GM21825 (cell line): ENCODE measurements at regions not wholly inside any gene's neighbourhood (a gene's known extent, or its start where the extent isn't known, plus 50 kb on each side); places are given as distances from the start of the nearest gene placed in this dataset.
A peak's percentile ranks its signal among the peaks of the same experiment; 100 is the strongest.

Experiments
- ATAC-seq: cut with Tn5 transposase; IDR thresholded peaks from one replicate; pipeline ENCODE4 v1.9.1; 2021; ENCODE audit warnings: mild to moderate bottlenecking, moderate library complexity; ENCODE audit not compliant: unreplicated experiment

DNA sequence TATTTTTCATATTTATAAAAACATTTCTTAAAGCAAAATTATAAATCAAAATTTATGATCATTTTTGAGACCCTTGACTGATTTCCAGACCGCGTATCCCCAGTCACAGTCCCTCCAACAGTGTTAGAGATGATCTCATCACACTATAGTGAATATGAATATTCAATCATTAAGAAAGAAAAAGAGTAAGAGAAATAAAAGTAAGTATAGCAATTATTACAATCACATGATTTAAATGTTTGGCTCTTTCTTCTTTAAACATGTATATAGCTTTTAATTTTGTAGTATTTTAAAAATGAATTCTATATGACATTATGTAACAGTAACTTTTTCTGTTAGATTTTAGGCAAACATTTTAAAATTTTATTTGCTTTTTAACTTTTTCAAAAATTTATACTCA, 438.3 kb downstream of the RFPL4B start:
- ATAC-seq: no peak

DNA sequence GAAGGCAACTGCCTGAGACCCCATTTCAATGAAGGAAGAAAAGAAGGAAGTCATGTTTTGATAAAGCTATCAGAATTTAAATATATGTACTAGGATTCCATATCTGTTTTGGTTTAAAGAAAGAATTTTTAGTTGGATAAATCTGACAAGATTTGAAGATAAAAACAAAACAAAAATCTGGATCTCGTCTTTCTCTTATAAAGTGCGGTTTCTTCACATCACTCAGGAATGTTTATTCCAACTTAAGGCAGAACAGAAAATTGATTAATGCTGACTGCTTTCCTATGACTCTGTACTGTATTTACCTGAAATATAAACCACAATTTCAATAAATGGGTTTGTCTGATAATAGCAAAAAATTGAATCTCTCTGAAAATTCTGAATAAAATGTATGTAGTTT, 439.7 kb downstream of the RFPL4B start:
- ATAC-seq: no peak

DNA sequence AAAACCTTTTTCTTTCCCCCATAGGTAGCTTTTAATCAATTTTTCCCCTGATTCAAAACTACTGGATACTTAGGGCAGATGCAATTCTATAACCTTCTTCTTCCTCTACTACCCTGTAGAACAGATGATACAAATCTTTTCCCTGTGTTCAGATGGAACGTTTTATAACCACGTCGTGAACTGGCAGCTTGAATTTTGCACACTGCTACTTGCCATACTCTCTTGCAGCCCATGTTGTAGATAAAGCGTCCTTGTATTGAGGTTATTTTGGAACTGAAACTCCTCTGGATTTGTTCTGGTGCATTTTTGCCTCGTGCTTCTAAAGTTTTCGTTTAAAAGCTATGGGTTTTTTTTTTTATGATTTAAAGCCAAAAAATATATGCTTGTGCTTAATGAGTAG, 440.2 kb downstream of the RFPL4B start:
- no peak for ATAC-seq

DNA sequence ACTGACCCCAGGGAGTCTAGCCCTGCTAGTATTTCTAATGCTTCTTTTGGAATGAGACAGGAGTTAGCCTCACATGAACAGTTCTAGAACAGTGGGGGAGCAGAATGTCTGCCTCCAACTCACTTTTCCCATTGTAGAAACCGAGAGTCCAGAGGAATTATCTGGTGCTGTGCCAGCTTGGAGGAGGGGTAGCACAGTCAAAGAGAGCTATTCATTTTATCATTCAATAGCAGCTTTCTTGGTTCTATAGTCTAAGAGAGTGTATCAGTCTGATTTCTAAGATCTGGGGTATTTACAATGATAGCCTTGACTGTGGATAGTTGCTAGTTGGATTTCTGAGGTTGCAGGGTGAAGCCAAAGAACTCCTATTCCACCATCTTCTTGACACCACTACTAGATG, 448.2 kb downstream of the RFPL4B start:
- no peak for ATAC-seq

DNA sequence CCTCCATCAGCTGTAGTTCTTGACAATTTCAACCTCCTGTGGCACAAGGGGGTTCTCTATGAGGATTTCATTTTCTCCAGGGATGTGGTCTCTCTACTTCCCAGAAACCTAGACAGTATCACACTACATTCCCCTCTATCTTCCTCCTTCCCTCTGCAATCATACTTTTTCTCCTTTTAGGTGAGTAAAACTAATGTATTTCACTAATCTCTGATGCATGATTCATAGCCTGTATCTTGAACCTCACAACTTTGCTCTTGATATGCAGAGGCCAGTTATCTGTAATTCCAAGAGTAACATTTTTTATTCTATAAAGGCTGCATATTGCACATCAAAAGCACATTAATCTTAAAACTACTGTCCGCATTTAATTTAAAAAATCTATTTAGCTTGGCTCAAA, 449.6 kb downstream of the RFPL4B start:
- no peak for ATAC-seq

DNA sequence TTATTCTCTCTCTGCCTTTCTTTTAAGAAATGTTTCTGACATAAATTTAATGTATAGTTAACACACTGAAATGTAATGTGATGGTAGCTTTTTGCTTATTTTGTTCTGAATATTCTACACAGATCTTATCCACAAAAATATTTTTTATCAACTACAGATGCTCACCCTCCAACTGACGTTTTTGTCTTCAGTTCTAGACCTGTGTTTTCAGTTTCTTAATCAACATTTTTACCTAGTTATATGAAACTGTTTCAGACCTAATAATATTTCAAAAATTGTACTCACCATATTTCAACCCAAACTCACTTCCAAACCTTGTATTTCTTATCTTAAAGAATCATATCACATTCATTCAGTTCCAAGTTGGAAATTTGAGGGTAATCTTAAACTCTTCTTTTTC, 452.8 kb downstream of the RFPL4B start:
- ATAC-seq: no peak

DNA sequence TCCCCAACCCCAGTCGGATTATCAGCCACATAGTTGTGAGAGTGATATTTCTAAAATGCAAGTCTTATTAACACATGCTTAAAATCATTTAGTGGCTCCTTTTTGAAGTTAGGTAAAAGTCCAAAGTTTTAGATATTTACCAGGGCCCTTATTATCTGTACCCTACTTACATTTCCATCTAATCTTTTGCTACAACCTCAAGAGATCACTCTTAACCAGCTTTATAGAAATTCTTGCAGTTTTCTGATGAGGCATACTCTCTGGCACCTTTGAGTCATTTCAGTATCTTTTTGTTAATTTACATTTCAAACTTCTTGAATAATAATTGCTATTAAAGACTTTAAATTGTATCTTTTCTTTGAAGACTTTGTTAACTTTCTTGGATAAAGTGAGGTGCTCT, 453.3 kb downstream of the RFPL4B start:
- no peak for ATAC-seq

DNA sequence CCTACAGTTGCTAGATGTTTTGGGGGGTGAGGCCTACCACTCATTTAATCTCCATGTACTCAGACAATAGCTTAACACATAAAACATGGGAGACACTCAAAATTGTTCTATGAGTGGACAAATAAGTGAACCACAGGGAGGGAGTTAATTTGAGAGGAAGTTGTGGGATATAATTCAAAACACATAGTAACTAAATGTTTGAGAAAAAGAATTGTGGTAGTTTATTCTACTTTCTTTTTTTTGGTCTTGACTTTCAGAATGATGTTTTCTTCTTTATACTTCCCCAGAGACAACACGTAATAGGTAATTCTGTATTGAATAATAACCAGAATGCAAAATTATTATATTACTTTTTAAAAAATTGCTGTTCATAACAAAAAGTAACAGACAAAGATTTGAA, 453.8 kb downstream of the RFPL4B start:
- ATAC-seq: no peak

DNA sequence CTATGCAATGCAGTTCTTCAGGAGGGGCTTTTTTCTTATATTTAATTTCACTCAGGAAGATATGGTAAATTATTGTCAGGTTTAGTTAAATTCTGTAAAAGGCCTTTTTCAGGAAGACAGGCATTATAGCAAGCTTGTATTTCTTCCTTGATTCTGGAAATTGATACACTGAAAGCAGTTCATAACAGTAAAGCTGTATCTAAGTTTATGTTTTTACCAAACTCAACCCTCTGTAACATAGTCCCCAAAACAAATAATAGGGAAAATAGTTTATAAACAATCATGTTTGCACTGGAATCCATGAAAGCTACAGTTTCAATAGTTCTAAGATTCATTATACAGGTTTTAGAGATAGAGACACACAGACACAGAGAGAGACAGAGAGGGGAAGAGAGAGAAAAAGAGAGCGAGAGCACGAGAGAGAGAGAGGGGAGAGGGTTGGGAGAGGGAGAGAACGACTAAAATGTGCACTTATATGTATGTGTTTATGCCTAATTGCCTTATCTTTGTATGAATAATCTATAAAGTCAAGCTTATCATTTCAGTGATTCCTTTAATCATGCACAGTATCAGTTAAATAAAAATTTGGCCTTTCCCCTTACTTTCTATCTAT, 454.4 kb downstream of the RFPL4B start:
- no peak for ATAC-seq

DNA sequence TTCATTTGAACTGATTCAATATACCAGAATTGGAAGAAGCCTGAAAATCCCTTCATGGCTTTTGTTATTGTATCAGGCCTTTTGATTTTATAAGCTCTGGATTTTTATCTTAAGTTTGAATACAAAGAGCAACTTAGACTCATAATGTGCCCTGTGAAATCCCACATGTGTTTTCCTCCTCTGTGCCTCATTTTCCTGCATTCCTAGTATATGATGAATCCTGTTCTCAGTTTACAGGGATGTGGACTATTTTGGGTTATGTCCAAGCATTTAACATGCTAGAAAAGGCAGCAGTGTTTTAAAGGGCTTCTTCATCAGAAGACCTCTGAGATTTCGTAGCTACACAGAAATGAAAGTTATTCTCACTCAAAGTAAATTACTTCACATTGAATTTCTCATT, 455.0 kb downstream of the RFPL4B start:
- ATAC-seq: no peak

DNA sequence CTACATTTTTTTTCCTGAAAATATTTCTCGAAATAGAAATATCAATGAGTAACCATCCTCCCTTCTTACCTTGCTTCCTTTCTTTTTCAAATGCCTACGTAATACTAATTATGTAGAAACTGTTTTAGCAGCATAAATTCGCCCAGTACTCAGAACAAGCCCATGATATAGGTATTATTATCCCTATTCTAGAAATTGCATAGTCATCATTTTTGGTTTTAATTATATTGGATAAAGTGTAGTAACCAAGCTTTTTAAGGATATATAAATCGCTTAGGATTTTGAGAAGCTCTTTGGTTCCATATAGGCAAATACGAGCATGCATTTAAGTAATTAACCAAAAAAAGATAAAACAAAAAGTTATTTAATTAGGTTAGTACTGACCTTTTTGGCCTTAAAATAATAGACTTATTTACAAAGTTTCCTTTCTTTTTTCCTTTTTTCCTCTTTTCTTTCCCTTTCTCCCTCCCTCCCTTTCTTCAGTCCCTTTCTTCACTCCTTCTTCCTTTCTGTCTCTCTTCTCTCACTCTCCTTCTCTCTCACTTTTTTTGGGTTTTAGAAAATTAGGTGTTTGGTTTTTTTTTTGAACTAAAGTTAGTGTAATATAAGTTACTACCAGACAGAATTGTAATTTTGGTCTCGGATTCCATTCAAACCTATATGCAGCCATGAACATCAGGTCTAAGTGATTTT, 457.7 kb downstream of the RFPL4B start:
- no peak for ATAC-seq

DNA sequence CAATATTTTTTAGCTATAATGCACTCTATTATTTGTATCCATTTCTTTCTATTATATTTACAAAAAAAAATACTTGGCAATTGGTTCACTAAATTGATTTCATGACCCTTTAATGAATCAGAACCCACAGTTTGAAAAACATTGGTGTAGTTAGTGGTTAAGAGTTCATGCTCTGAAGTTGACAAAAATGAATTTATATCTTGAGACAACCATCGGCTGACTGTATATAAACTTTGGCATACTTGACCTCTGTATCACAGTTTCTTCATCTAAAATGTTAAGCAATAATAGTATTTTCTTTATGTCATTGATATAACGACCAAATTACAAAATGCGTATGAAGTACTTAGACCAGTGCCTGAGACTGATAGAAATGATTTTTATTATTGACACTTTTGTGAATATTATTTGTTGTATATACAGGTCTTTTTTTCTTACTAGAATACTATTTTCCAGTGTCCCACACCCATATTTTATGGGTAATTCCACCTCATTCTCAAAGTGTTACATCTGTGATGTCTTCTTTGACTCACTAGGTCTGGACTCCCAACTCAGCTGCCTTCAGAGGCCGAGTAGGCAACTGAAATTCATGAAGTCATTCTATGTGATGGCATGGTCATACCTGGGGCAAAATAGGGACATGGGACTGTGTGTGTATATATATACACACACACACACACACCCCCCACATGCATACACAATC, 459.2 kb downstream of the RFPL4B start:
- no peak for ATAC-seq

DNA sequence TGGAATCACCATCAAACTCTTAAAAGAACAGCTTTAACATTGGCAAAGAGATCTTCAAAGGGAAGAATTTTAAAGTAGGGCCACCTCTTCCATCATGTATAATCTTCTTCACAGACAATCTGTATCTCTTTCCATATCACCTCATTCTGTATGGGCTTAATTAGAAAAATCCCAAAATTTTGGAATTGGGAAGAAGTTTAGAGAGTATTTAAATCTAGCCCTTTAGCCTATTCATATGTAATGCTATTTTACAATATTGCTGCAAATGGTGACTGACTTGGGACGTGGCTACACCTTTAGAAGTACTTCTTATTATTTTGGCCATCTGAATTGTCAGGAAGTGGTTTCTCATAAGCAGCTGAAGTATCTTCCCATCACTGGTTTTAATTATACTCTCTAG, 474.3 kb downstream of the RFPL4B start:
- no peak for ATAC-seq

DNA sequence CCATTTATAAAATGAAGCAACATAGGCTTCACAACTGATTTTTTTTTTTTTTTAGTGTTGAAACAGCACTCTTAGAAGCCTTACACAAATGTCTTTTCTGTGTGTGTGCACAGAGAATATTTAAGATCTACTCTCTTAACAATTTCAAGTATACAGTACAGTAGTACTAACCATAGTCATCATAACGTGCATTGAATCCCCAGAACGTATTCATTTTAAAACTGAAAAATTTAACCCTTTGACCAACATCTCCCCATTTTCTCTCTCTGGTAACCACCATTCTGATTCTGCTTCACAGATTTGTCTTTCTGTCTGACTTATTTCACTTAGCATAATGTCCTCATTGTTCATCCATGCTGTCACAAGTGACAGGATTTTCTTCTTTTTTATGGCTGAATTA, 475.6 kb downstream of the RFPL4B start:
- no peak for ATAC-seq

DNA sequence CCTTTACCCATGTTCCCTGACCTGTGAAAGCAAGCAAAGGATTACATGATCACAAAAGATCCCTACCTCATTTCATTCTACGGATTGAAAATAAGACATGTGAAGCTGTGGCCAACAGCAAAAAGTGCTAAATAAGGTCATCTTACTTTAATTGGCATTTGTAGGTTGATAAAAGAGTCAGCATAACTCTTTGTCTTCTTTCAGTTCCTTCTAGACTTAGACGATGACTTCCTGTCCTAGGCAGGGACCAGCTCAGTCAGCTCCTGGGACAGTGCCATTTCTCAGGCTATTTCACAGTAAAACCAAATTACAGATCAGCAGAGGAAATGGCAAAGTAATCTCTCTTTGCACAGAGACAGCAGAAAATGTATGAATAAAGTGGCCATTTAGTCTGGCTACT, 480.7 kb downstream of the RFPL4B start:
- peak; percentile 85 for ATAC-seq

DNA sequence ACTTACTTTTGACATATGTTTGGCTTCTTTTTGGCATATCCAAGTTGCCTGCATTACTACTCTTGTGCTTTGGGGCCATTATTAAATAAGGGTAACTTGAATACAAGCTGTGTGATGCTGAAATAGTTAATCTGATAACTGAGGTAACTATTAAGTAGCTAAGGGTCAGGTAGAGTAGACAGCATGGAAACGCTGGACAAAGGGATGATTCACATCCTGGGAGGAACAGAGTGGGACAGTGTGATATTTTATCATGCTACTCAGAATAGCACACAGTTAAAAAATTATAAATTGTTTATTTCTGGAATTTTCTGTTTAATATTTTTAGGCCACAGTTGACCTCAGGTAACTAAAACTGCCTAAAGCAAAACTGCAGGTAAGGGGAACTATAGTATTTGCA, 483.9 kb downstream of the RFPL4B start:
- ATAC-seq: no peak

DNA sequence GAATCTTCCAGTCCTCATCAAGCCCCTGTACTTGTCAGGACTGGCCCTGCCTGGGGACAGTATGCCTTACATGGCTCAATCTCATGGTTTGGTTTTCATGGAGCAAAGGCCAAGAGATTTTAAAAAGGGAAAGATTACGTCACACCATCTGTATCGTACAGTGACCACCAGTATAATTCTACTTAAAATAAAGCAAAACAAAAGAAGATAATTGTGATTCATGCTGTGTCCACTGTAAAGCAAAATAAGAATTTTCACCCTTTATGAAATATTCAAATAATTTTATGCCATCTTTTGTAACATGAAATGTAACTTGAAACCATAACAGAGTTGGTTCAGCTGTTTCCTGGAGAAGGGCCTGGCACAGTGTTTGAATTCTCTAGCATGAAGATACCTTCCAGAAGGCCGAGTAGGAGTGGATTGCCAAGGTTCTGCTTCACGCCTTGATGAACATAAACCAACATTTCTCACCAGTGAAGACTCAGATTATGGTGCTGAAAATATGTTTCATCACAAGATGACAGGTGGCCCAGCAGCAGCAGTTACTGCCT, 486.5 kb downstream of the RFPL4B start:
- ATAC-seq: no peak

DNA sequence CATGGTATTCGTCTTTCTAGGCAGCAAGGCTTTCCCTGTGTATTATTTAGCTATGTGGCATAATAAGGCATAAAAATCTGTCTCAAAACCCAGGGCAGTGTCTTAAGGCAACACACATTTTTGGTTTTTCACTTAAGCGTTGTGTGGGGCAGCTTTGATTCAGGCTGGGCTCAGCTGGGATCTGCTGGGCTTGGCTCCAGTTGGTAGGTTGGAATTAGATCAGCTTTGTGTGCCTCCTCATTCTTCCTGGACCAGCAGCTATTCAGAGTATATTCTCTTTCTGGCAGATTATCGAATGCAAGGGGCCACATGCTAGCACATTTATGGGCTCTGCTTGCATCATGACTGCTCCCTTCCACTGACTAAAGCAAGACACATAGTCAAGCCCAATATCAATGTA, 487.9 kb downstream of the RFPL4B start:
- ATAC-seq: no peak

DNA sequence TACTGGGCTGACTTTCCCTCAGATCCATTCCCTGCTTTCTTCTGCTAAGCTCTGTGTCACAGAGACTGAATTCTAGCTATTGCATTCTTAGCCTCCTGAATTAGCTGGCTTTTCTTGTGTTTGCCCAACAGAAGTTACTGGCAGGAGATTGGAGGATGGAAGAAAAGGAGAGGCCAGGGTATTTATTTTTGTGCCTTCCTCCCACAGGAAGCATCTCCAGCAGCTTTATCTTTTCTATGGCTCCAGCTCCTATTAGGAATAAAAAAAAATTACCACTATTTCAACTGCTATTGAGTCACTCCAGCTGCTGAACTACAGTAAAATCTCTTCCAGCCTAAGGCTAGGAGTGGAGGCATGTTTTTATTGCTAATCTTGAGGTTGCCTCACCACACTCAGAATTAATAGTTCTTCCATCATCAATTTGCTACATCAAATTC, 492.4 kb downstream of the RFPL4B start:
- no peak for ATAC-seq

DNA sequence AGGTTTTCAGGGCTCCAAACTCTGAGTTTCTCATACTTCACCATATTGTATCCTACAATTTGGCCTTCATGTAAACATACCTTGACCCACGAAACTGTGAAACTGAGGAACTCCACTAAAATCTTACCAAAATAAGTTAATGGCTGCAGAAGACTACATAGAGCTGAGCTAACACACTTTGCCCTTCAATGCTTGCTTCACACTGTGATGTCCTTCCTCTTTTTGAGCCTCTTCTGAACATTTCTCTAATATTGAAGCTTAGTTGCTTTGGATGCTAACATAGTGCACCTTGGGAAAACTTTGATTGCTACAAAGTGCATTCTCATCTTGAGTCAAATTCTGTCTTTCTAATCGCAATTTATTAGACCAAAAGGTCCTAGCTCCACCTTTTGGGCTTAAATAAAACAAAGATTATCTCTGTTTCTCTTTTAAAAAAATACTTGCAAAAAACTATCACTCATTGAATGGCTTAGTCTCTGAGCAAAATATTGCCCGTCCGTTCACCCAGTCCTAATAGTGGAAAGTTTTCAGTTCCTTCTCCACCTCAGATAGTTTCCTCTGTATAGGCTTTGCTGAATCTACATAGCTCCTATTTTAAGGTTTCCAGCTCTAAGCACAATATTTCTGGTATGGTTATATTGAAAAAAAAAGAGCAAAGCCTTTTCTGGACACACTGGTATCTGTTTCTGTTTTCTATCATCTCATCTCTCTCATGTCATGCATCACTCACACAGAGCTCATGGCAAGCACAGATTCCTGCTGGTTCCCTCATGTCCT, 494.6 kb downstream of the RFPL4B start:
- no peak for ATAC-seq

DNA sequence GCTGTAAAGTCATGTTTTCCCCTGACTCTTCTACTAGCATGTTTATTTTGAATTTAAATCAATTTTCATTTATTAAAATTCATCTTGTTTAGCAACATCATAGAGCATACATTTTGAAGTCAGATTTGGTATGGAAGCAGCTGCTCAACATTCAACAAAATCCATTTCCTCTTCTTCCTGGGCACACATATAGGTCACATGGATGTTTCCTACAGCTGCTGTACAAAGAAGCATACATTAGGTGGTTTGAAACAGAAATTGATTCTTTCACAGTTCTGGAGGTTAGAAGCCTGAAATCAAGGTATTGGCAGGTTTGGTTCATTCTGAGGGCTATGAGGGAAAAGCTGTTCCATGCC, 495.2 kb downstream of the RFPL4B start:
- no peak for ATAC-seq
